MCF 10A (cell line): ENCODE measurements at regions not wholly inside any gene's neighbourhood (a gene's known extent, or its start where the extent isn't known, plus 50 kb on each side); places are given as distances from the start of the nearest gene placed in this dataset.

Experiments
- BruUV-seq: library from RNA; stranded (reverse); fragments of 400-500 nt; replicated peaks from 2 replicates; lab custom pipeline; 2021; lab: Mats Ljungman, UMichigan
- CTCF ChIA-PET: fragments of 300-600 bp; sonication (Branson Sonifier 250); formaldehyde crosslinking; extraction: SDS; loops from one replicate; lab custom pipeline; 2021; ENCODE audit warnings: antibody characterized with exemption, inconsistent platforms; lab: Yijun Ruan, JAX
- POLR2A ChIA-PET: fragments of 300-600, 350-650 bp; sonication (Branson Sonifier 250); formaldehyde crosslinking; extraction: SDS; loops from one replicate; lab custom pipeline; 2020; ENCODE audit warnings: antibody characterized with exemption, inconsistent platforms; lab: Yijun Ruan, JAX
- DNase-seq: peaks from one replicate; pipeline ENCODE4 v3.0.0-alpha.2; 2018; ENCODE audit not compliant: unreplicated experiment
- H3K27ac Mint-ChIP-seq: one replicate; pipeline ENCODE4 v1.8.0; 2022; ENCODE audit warnings: mild to moderate bottlenecking, low read depth, mixed read lengths; ENCODE audit not compliant: unreplicated experiment
- H3K27me3 Mint-ChIP-seq: one replicate; pipeline ENCODE4 v1.8.0; 2022; ENCODE audit warnings: mixed read lengths; ENCODE audit not compliant: insufficient read depth, unreplicated experiment
- H3K36me3 Mint-ChIP-seq: one replicate; pipeline ENCODE4 v1.8.0; 2022; ENCODE audit warnings: mild to moderate bottlenecking, moderate library complexity, mixed read lengths; ENCODE audit not compliant: insufficient read depth, unreplicated experiment
- H3K4me1 Mint-ChIP-seq: one replicate; pipeline ENCODE4 v1.8.0; 2022; ENCODE audit warnings: mixed read lengths; ENCODE audit not compliant: insufficient read depth, unreplicated experiment
- H3K4me3 Mint-ChIP-seq: one replicate; pipeline ENCODE4 v1.8.0; 2022; ENCODE audit warnings: mild to moderate bottlenecking, moderate library complexity, mixed read lengths; ENCODE audit not compliant: unreplicated experiment
- H3K9me3 Mint-ChIP-seq: one replicate; pipeline ENCODE4 v1.8.0; 2022; ENCODE audit warnings: mixed read lengths; ENCODE audit not compliant: unreplicated experiment
- CTCF ChIP-seq: fragments of 200-600 bp; IDR thresholded peaks from one replicate; pipeline ENCODE4 v1.8.0; 2022; ENCODE audit warnings: antibody characterized with exemption, mild to moderate bottlenecking; ENCODE audit not compliant: unreplicated experiment
- intact Hi-C: fragments of 100-400 bp; cut with micrococcal nuclease; formaldehyde crosslinking; loops from 2 replicates; pipeline ENCODE4 v1.14.1; 2022

GRCh38 chr6:133820208-133820607, 68.7 kb upstream of the TCF21 start:
- Mint-ChIP-seq H3K9me3 (no peaks in the 10 kb centered on the region), H3K4me3 (no peak overlapping the region), H3K4me1 (peaks cover 6% of the 10 kb centered on the region), H3K27ac (no peak overlapping the region), H3K36me3 (no peaks in the 10 kb centered on the region), H3K27me3 (no peaks in the 10 kb centered on the region)
- BruUV-seq = no TSS peak
- intact Hi-C loops = no loop called here
- TF ChIP-seq CTCF = no peak
- POLR2A ChIA-PET = no interaction called here
- CTCF ChIA-PET = interaction anchor here (0.6 to 1.1 kb wide), 2 partner anchors 97 to 104 kb away, joined by 3 to 4 read pairs; no protein-coding TSS in a partner anchor
- DNase-seq = no peak

GRCh38 chr6:133827766-133828165, 61.1 kb upstream of the TCF21 start:
- DNase-seq = no peak
- intact Hi-C loops = no loop called here
- BruUV-seq = no TSS peak
- ChIA-PET CTCF (no interaction called here), POLR2A (no interaction called here)
- H3K27ac Mint-ChIP-seq = no peak overlapping the region
- no peaks in the 10 kb centered on the region for H3K36me3 Mint-ChIP-seq
- no peak for TF ChIP-seq CTCF
- no peaks in the 10 kb centered on the region for H3K27me3 Mint-ChIP-seq
- no peaks in the 10 kb centered on the region for H3K4me1 Mint-ChIP-seq
- no peak overlapping the region for H3K4me3 Mint-ChIP-seq
- H3K9me3 Mint-ChIP-seq = no peaks in the 10 kb centered on the region

GRCh38 chr6:133833949-133834359, 55.0 kb upstream of the TCF21 start:
- no peak for DNase-seq
- intact Hi-C loops = no loop called here
- no peaks in the 10 kb centered on the region for H3K9me3 Mint-ChIP-seq
- no peak for TF ChIP-seq CTCF
- H3K27me3 Mint-ChIP-seq = no peaks in the 10 kb centered on the region
- no TSS peak for BruUV-seq
- H3K4me1 Mint-ChIP-seq = peaks cover 6% of the 10 kb centered on the region
- H3K36me3 Mint-ChIP-seq = peaks cover 9% of the 10 kb centered on the region
- no peak overlapping the region for H3K27ac Mint-ChIP-seq
- POLR2A ChIA-PET = interaction anchor here (0.9 kb wide), 1 partner anchor 243 kb away, joined by 3 read pairs; no protein-coding TSS in a partner anchor
- CTCF ChIA-PET = interaction anchor here (0.5 to 1.9 kb wide), 6 partner anchors 13 to 265 kb away, joined by 3 to 11 read pairs (median 5); no protein-coding TSS in a partner anchor
- H3K4me3 Mint-ChIP-seq = no peak overlapping the region

DNA sequence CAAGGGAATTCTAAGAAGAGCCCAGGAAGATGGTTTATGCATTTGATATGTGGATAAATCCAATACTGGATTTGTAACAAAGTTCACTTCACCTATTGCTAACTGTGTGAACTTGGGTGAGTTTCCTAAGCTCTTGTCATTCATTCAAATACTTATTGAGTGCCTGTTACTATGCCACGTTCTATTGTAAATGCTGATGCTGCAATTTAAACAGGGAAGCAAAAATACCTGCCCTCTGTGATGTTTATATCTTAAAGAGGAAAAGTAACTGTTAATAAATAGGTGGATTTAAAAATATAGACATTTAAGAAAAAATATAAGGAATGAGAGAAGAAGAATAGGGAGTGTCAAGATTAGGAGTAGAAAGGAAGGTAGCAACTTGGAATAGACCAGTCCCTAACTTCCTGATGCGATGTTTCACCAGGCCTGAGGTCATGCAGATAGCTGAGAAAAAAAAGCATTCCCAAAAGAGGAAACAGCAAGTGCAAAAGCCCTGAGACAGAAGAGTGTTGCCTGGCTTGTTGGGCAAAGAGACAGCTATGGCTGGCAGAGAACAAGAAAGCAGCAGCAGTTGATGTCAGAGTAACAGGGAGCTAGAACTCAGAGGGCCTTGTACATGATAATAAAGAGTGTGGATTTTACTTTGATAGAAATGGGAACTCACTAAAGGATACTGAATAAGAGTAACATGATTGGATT, 54.3 kb upstream of the TCF21 start:
- no TSS peak for BruUV-seq
- CTCF ChIA-PET = interaction anchor here (0.5 to 1.9 kb wide), 7 partner anchors 11 to 280 kb away, joined by 3 to 11 read pairs (median 3); no protein-coding TSS in a partner anchor
- no peaks in the 10 kb centered on the region for H3K27me3 Mint-ChIP-seq
- POLR2A ChIA-PET = interaction anchor here (0.9 kb wide), 1 partner anchor 244 kb away, joined by 3 read pairs; no protein-coding TSS in a partner anchor
- peaks cover 6% of the 10 kb centered on the region for H3K4me1 Mint-ChIP-seq
- no peak overlapping the region for H3K27ac Mint-ChIP-seq
- H3K36me3 Mint-ChIP-seq = peaks cover 10% of the 10 kb centered on the region
- intact Hi-C loops = no loop called here
- TF ChIP-seq CTCF = no peak
- H3K9me3 Mint-ChIP-seq = no peaks in the 10 kb centered on the region
- DNase-seq = no peak
- no peak overlapping the region for H3K4me3 Mint-ChIP-seq
